ENCODE measurements at regions not wholly inside any gene's neighbourhood (a gene's known extent, or its start where the extent isn't known, plus 50 kb on each side); places are given as distances from the start of the nearest gene placed in this dataset.

DNA sequence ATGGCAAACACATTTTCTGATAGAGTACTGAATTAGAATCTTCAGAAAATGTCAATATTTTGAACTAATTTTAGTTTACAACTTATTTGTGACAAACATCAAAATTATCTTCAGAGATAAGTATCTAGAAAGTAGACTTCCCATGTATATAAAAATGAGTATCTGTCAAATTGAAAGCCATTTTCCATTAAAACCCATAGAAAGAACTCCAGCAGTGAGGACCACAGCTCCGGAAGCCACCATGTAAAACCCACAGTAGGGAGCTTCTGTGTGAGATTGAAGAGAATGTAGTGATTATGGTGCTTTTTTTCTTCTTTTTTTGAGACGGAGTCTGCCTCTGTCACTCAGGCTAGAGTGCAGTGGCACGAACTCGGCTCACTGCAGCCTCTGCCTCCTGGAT, 687.0 kb downstream of the TYW1 start:
- DNase-seq (ENCODE audit: low spot score), result no peak

DNA sequence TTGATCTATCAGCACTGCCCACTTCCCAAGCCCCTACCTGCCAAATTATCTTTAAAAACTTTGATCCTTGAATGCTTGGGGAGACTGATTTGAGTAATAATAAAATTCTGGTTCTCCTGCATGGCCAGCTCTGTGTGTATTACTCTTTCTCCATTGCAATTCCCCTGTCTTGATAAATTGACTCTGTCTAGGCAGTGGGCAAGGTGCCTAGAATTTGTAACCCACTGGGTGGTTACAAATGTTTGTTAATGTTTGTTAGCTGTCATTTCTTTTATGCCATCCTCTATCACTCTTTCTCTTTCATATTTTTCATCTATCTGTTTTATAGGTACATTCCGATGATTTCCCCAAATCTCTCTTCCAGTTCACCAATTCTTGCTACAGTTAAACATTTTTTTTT, 694.1 kb downstream of the TYW1 start:
- DNase-seq (ENCODE audit: low spot score), result no peak

DNA sequence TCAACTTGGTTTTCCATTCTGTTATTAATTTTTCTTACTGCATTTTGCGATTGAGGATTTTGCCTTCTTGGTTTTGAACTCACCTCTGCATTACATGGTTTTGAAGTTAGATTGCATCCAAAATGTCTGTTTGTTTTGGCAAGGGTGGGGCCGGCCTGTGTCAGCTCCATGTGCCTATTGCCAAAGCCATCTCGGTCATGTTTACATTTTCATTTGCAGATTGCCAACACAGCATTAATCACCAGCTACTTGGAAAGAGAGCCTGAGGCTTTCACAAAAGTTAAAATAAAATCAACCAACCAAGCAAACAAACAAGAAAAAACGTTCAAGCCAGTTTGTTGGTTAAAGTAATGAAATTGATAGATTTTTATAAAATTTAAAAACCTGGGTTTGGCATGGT, 695.8 kb downstream of the TYW1 start:
- no peak for DNase-seq (ENCODE audit: low spot score)

DNA sequence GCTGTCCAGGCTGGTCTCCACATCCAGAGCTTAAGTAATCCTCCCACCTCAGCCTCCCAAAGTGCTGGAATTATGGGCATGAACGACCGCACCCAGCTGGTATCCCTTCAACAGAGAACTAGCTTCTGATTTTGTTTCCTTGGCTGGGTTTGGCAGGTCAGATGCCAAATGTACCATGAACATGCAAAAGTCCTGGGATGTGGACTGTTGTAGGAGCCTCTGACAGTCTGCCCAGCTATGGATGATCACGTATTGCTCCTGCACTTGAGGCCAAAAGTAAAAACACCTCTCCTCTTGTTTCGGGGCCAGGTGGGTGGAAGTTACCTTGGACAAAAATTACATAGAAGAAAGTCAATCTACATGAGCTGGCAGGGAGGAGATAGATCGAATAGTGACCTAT, 699.5 kb downstream of the TYW1 start:
- no peak for DNase-seq (ENCODE audit: low spot score)

DNA sequence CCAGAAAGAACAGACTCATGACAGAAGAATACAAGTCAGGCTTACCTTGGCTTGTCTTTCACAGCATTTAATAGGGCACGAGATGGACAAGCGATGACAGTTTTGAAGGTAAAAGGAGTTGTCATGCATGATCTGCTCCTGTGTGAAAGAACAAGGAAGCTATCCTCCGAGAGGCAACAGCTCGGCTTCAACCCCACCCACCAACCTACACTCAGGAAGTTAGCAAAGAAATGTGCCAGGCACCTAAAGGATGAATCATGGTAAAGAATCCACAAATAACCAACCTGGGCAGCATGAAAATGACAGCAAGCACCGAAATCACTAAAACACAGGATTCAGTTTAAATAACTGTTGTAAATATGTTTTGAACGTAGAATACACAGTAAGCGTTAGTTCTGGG, 700.2 kb downstream of the TYW1 start:
- no peak for DNase-seq (ENCODE audit: low spot score)

GRCh38 chr7:67698354-67698753, 701.7 kb downstream of the TYW1 start:
- no peak for DNase-seq (ENCODE audit: low spot score)

DNA sequence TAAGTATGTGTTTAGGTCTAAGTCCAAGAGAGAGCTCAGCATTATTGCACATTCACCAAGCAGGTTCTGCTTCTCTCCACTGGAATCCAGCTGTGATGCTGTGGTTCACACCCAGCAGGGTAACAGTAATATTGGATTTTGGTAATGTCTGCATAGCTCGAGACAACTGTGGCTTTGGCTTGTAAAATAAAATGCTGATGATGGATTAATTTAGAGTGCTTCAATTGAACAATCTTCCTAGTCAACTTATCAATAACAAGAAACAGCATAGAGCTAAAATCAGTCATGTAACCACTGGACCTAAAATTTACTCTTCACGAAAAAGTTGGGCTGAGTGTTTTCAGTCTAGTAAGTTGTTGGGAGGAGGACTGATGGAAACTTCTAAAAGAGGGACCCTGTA, 709.2 kb downstream of the TYW1 start:
- DNase-seq (ENCODE audit: low spot score), result no peak

DNA sequence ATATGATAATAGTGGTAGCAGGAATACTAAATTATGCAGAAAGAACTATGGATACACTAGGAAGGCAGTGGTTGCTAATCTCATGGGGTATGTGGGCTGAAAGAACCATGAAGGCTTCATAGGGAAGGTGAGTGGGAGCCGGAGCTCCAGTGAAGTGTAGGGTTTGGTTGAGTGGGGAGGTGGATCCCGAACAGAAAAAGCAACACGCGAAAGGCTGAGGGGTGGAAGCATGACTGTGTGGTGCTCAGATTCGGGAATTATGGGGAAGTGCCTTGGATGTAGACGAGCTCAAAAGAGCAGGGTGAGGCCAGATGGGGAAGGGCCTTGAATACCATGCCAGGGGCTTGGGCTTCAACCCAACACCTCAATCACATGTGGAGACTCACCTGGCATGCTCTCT, 715.1 kb downstream of the TYW1 start:
- no peak for DNase-seq (ENCODE audit: low spot score)

DNA sequence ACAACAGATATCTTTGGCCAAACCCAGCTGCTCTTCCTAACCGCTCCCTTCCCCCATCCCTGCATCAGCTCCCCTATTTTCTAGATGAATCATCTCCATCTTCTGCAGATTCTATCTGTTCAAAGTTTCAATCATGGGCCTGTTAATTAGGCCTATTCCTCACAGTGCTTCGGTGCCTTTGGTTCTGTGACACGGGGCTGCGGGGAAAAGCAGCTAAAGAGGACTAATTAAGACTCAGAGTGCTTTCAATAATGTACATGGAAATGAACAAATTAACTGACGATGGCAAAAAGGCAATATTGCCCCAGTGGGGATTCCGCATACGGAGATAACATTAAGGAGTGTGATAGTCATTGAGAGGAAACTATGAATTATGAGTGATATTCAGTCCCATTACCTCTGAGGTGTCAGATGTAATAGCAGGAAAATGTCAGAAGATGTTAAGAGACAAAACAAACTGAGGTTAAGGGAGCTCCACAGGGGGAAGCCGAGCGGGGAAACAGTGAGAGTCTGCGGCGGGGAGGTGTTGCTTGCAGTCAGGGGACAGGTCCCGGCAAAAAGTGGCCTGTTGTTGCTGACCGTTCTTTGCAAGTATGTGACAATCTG, 716.9 kb downstream of the TYW1 start:
- no peak for DNase-seq (ENCODE audit: low spot score)

DNA sequence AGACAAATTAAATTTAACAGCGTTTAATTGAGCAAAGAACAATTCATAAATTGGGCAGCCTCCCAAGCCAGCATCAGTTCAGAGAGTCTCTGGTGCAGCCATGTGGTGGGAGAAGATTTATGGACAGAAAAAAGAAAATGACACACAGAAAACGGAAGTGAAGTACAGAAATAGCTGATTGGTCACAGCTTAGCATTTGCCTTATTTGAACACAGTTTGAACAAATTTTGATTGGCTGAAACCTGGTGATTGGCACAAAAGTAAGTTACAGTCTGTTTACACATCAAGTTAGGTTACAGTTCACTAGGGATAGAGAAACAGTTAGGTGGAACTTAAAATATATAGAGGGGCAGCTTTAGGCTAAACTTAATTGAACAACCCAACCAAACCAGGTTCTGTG, 720.1 kb downstream of the TYW1 start:
- peak; percentile 46 for DNase-seq (ENCODE audit: low spot score)

DNA sequence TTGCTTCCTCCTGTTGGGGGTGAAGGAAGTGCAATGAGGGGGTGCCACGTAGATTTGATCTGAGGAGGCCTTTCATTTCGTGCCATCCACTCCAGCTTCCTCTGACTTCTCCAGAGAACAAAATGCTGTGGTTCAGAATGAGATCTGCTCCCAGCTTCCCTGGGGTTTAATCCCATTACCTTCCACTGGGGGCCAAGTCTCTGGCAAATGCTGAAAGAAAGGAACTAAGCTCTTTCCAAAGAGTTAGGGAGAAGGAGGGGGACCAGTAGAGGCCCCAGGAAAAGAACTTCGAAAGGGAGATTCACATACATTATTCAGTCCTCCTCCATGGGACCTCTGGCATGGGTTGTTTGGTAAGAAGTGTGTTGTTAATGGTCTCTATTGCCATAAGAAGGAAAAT, 727.0 kb downstream of the TYW1 start:
- no peak for DNase-seq (ENCODE audit: low spot score)

DNA sequence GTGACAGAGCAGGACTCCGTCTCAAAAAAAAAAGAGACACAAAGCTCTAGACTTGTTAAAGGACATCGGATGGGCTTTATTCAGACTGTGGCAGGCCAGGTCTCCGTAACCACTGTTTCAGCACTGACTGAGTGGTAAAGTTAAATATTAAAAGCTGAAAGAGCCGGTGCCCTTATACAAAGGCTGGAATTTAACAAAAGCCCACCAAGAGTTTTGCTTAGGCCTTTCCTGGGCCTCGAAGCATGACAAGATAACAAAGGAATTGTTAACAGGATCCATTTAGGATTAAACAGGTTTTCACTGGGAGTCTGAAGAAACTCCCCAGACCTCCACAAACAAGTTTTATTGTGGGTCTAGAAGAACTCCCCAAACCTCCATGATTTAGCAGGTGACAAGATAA, 727.8 kb downstream of the TYW1 start:
- no peak for DNase-seq (ENCODE audit: low spot score)

DNA sequence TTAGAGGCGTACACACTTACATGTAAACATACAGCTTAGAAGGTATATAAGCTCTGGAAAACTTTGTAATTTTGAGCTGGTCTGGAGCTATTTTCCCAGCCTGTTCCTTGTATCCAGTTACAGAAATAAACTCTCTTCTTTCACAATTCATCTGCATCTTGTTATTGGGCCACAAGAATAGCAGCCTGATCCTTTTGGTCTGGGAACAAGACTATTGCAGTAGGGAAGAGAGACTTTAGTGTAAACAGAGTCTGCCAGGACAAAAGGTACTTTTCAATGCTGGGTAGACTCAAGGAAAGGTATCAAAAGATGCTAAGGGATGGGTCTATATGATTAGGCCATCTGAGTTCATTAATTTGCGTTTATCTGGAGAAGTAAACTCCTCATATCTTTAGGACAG, 728.3 kb downstream of the TYW1 start:
- DNase-seq (ENCODE audit: low spot score), result no peak

DNA sequence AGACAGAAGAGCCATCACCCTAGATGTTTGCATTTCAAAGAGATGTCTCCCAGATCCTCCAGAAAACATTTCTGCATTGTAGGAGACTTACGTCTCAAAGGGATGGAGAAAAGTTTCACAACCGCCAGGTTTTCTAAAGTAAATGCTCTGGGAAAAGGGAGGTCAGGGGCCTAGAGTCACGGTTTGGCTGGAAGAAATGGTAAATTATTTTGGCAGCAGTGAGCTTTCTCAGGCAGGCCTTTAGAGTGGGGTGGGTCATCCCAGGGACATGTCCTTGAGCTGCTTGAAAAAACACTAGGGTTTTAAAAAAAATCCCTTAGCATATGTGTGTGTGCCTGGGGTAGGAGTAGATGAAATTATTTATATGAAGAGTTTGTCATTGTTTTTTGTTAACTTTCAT, 728.8 kb downstream of the TYW1 start:
- DNase-seq (ENCODE audit: low spot score), result no peak

DNA sequence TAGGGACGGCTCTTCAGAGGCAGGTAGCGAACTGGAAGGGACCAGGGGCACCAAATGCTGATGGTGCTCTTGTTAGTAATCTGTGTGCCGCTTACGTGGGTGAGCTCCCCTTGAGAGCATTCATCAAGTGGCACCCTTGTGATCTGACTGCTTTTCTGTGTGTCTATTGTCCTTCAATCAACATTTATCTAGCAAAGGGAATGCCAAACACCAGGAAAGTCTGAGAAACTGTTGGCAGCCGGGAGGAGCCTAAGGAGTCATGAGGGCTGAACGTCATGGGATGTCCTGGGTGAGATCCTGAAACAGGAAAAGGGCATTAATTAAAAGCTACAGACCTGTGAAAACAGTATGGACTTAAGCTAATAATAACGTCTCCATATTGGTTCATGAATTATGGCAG, 733.1 kb downstream of the TYW1 start:
- no peak for DNase-seq (ENCODE audit: low spot score)

- DNase-seq (ENCODE audit: low spot score), result no peak
These were observed 735.1 kb downstream of the TYW1 start for GRCh38 chr7:67731704-67732103.

DNA sequence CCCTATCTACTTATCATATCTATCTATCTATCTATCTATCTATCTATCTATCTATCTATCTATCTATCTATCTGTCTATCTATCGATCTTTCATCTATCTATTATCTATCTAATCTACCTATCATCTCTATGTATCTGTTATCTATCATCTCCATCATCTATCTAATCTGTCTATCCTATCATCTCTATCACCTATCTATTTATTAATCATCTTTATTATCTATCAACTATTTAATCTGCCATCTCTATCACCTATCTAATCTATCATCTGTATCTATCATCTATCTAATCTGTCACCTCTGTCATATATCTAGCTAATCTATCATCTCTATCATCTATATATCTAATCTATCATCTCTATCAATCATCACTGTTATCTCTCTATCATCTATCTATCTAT, 736.3 kb downstream of the TYW1 start:
- no peak for DNase-seq (ENCODE audit: low spot score)

DNA sequence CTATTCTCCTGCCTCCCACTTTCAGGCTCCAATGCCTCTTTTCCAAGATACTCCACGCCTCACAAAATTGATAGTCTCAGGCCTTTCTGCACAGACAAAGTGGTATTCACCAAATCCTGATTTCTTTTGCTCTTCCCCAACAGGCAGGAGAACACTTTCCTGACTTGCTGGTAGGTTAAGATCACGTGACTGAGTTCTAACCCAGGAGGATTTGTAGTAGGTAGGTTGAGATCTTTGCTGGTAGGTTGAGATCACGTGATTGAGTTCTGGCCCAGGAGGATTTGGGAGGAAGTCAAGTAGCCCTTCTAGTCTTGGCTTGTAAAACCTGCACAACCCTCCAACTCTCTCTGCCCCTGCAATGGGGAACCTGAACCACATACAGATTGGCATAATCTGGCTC, 741.5 kb downstream of the TYW1 start:
- no peak for DNase-seq (ENCODE audit: low spot score)

DNA sequence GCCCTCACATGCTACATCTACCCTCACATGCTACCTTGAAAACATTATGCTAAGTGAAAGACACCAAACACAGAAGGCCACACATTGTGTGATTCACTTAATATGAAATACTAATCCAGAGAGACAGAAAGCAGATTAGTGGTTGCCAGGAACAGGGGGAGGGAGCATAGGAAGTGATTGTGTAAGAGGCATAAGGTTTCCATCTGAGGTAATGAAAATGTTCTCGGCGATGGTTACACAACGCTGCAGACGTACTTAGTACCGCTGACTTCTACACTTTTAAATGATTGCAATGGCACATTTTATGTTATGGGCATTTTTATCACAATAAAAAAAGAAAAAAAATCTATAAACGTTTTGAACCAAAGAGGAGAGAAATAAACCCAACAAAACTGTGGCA, 742.3 kb downstream of the TYW1 start:
- DNase-seq (ENCODE audit: low spot score), result no peak

- no peak for DNase-seq (ENCODE audit: low spot score)
These were observed 746.9 kb downstream of the TYW1 start for GRCh38 chr7:67743501-67743900.

- DNase-seq (ENCODE audit: low spot score), result no peak
These were observed 755.6 kb downstream of the TYW1 start for GRCh38 chr7:67752227-67752626.

- no peak for DNase-seq (ENCODE audit: low spot score)
These were observed 757.3 kb downstream of the TYW1 start for GRCh38 chr7:67753891-67754290.

DNA sequence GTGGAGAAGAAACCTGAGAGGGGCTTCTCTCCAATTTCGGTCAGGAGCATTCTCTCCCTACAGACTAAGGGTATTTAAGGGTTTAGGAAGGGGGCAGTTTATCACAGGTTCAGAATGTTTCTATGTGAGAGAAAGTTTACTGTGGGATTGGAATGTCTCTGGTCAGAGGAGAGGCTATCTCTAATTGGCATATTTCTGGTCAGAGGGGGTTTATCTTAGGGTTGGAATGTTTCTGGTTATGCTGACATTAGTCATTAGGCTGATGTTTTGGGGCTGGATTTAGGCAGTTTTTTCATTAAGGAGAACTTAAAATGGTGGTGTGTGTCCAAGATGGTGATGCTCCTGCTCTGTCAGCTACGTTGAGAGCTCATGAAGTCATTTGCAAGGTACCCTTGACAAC, 758.0 kb downstream of the TYW1 start:
- no peak for DNase-seq (ENCODE audit: low spot score)

- no peak for DNase-seq (ENCODE audit: low spot score)
These were observed 761.9 kb downstream of the TYW1 start for GRCh38 chr7:67758551-67758950.

- no peak for DNase-seq (ENCODE audit: low spot score)
These were observed 764.3 kb downstream of the TYW1 start for GRCh38 chr7:67760971-67761370.
